H1 (cell line): ENCODE measurements at regions not wholly inside any gene's neighbourhood (a gene's known extent, or its start where the extent isn't known, plus 50 kb on each side); places are given as distances from the start of the nearest gene placed in this dataset.

Experiments
- CTCF ChIA-PET: fragments of 300-600 bp; sonication (Branson Sonifier 250); formaldehyde crosslinking; loops from one replicate; lab custom pipeline; 2021; ENCODE audit not compliant: partially characterized antibody; lab: Charles Lee
- POLR2A ChIA-PET: fragments of 300-600 bp; sonication (Branson Sonifier 250); formaldehyde crosslinking; loops from one replicate; lab custom pipeline; 2021; ENCODE audit warnings: inconsistent platforms; ENCODE audit not compliant: partially characterized antibody; lab: Charles Lee
- DNase-seq, 2 experiments: peaks; one replicate each; pipeline versions ENCODE4 v3.0.0 to v3.0.0-alpha.2; 2010 to 2022; ENCODE audit warnings: low spot score in 2 of 2, low read depth in 1 of 2, mixed read lengths in 1 of 2
- FAIRE-seq: peaks from 2 replicates; lab custom pipeline; 2011; peaks lifted over from hg19 to GRCh38; lab: Jason Lieb, UNC
- H2AFZ ChIP-seq: 2 replicates; pipeline ENCODE4 v1.8.1; 2012; ENCODE audit warnings: low read length, inconsistent platforms
- H2AK5ac ChIP-seq: 2 replicates; pipeline ENCODE4 v1.6.1; 2013; ENCODE audit warnings: low read depth, low read length
- H2BK120ac ChIP-seq: replicated peaks from 2 replicates; pipeline ENCODE3; 2013; ENCODE audit warnings: low read depth, low read length, inconsistent platforms
- H2BK12ac ChIP-seq: 2 replicates; pipeline ENCODE4 v1.6.1; 2013; ENCODE audit warnings: low read depth, low read length
- H2BK15ac ChIP-seq: 2 replicates; pipeline ENCODE4 v1.6.1; 2013; ENCODE audit warnings: low read length
- H2BK20ac ChIP-seq: 2 replicates; pipeline ENCODE4 v1.6.1; 2013; ENCODE audit warnings: low read length
- H2BK5ac ChIP-seq: 2 replicates; pipeline ENCODE4 v1.6.1; 2013; ENCODE audit warnings: low read depth, low read length
- H3K14ac ChIP-seq: 2 replicates; pipeline ENCODE4 v1.6.1; 2013; ENCODE audit warnings: inconsistent platforms; ENCODE audit not compliant: insufficient read length
- H3K18ac ChIP-seq: 2 replicates; pipeline ENCODE4 v1.6.1; 2013; ENCODE audit warnings: low read length; ENCODE audit errors: extremely low read depth
- H3K23ac ChIP-seq: 2 replicates; pipeline ENCODE4 v1.6.1; 2013; ENCODE audit warnings: inconsistent platforms; ENCODE audit not compliant: insufficient read length
- H3K23me2 ChIP-seq: 2 replicates; pipeline ENCODE4 v1.6.1; 2013; ENCODE audit warnings: low read depth, low read length
- H3K27ac ChIP-seq: 2 replicates; pipeline ENCODE4 v1.6.1; 2011; ENCODE audit warnings: low read depth, low read length, inconsistent platforms
- H3K27me3 ChIP-seq, 4 experiments: replicated peaks in 1 of 4; 1 replicate in 1 of 4; 2 replicates in 3 of 4; pipeline versions ENCODE4 v1.6.1 to v1.8.1; 2011 to 2013; ENCODE audit warnings: low read length in 3 of 4, mild to moderate bottlenecking in 3 of 4, inconsistent platforms in 2 of 4, mixed read lengths in 2 of 4, moderate library complexity in 1 of 4; ENCODE audit not compliant: control insufficient read depth in 3 of 4, insufficient read depth in 3 of 4; ENCODE audit errors: extremely low read depth in 1 of 4
- H3K36me3 ChIP-seq, 4 experiments: 2 replicates each; pipeline versions ENCODE4 v1.6.1 to v1.8.1; 2011 to 2013; ENCODE audit warnings: mild to moderate bottlenecking in 4 of 4, low read length in 3 of 4, moderate library complexity in 2 of 4, control low read depth in 1 of 4, inconsistent platforms in 1 of 4; ENCODE audit not compliant: insufficient read depth in 4 of 4, control insufficient read depth in 2 of 4
- H3K4ac ChIP-seq: replicated peaks from 2 replicates; pipeline ENCODE3; 2013; ENCODE audit warnings: low read length, low read depth, mixed read lengths, inconsistent platforms; ENCODE audit not compliant: insufficient read length
- H3K4me1 ChIP-seq, 4 experiments: replicated peaks in 1 of 4; 1 replicate in 1 of 4; 2 replicates in 3 of 4; pipeline versions ENCODE4 v1.6.1 to v1.8.1; 2011 to 2013; ENCODE audit warnings: low read length in 3 of 4, inconsistent platforms in 2 of 4, mixed read lengths in 1 of 4; ENCODE audit not compliant: insufficient read depth in 4 of 4, control insufficient read depth in 3 of 4
- H3K4me2 ChIP-seq, 2 experiments: 2 replicates each; pipeline versions ENCODE4 v1.6.1 to v1.8.1; 2011 to 2013; ENCODE audit warnings: low read depth in 2 of 2, low read length in 2 of 2, control low read depth in 1 of 2, inconsistent platforms in 1 of 2, mild to moderate bottlenecking in 1 of 2; ENCODE audit not compliant: insufficient read depth in 1 of 2
- H3K4me3 ChIP-seq, 4 experiments: fragments of 200-600, 300-600 bp in 1 of 4; sonication (generic), shearing (Covaris generic), sonication (Bioruptor Twin) in 1 of 4; 2 replicates each; pipeline versions ENCODE4 v1.5.1 to v1.8.1; 2011 to 2016; ENCODE audit warnings: low read length in 4 of 4, low read depth in 3 of 4, control low read depth in 2 of 4, inconsistent platforms in 2 of 4, mild to moderate bottlenecking in 2 of 4, mixed read lengths in 1 of 4, moderate library complexity in 1 of 4; ENCODE audit not compliant: insufficient read depth in 2 of 4; ENCODE audit errors: extremely low read depth in 1 of 4
- H3K56ac ChIP-seq: replicated peaks from 2 replicates; pipeline ENCODE3; 2013; ENCODE audit warnings: low read depth, mild to moderate bottlenecking, mixed read lengths, low read length, inconsistent platforms; ENCODE audit not compliant: insufficient read length
- H3K79me1 ChIP-seq: 2 replicates; pipeline ENCODE4 v1.6.1; 2013; ENCODE audit warnings: low read depth, low read length, control low read depth
- H3K79me2 ChIP-seq, 2 experiments: 2 replicates each; pipeline versions ENCODE4 v1.6.1 to v1.8.1; 2012 to 2013; ENCODE audit warnings: low read length in 2 of 2, mild to moderate bottlenecking in 2 of 2, inconsistent platforms in 1 of 2; ENCODE audit not compliant: insufficient read depth in 2 of 2, control insufficient read depth in 1 of 2
- H3K9ac ChIP-seq, 4 experiments: replicated peaks in 1 of 4; 1 replicate in 1 of 4; 2 replicates in 3 of 4; pipeline versions ENCODE4 v1.6.1 to v1.8.1; 2011 to 2013; ENCODE audit warnings: low read depth in 3 of 4, low read length in 3 of 4, control low read depth in 2 of 4, mild to moderate bottlenecking in 2 of 4, moderate library complexity in 2 of 4, inconsistent platforms in 1 of 4; ENCODE audit errors: extremely low read depth in 1 of 4
- H3K9me3 ChIP-seq, 2 experiments: 2 replicates each; pipeline versions ENCODE4 v1.6.1 to v1.8.1; 2012 to 2013; ENCODE audit warnings: mild to moderate bottlenecking in 2 of 2, moderate library complexity in 2 of 2, control low read depth in 1 of 2, inconsistent platforms in 1 of 2, low read depth in 1 of 2, low read length in 1 of 2, mixed read lengths in 1 of 2; ENCODE audit not compliant: insufficient read depth in 2 of 2
- H4K20me1 ChIP-seq, 2 experiments: replicated peaks in 1 of 2; 2 replicates each; pipeline versions ENCODE3 to v1.8.1; 2011 to 2013; ENCODE audit warnings: inconsistent platforms in 2 of 2, low read length in 2 of 2, mild to moderate bottlenecking in 1 of 2; ENCODE audit not compliant: insufficient read depth in 2 of 2, control insufficient read depth in 1 of 2
- H4K5ac ChIP-seq: 2 replicates; pipeline ENCODE4 v1.6.1; 2013; ENCODE audit warnings: low read length, low read depth, mixed read lengths, inconsistent platforms; ENCODE audit not compliant: insufficient read length
- H4K8ac ChIP-seq: 2 replicates; pipeline ENCODE4 v1.8.0; 2013; ENCODE audit warnings: mild to moderate bottlenecking, moderate library complexity, low read length, inconsistent platforms; ENCODE audit not compliant: insufficient read depth; ENCODE audit errors: extremely low read depth
- H4K91ac ChIP-seq: replicated peaks from 2 replicates; pipeline ENCODE3; 2013; ENCODE audit warnings: low read length, mixed read lengths, inconsistent platforms; ENCODE audit not compliant: insufficient read length
- ASH2L ChIP-seq: fragments of 200-600, 300-600 bp; sonication (generic); IDR thresholded peaks from one replicate; pipeline ENCODE4 v1.7.1; 2017; ENCODE audit warnings: low read length
- BACH1 ChIP-seq: IDR thresholded peaks from 2 replicates; pipeline ENCODE4 v1.6.1; 2012; ENCODE audit warnings: low read length, improper control_type of control experiment
- BCL11A ChIP-seq, 2 experiments: IDR thresholded peaks; one replicate each; pipeline ENCODE4 v1.6.1; 2011; ENCODE audit warnings: low read depth in 2 of 2, low read length in 2 of 2, mild to moderate bottlenecking in 2 of 2
- CBX8 ChIP-seq: fragments of 300-800, 300-1000 bp; sonication (generic); IDR thresholded peaks from 2 replicates; pipeline ENCODE4 v1.7.1; 2016; ENCODE audit warnings: low read depth, low read length, borderline replicate concordance
- E2F6 ChIP-seq: IDR thresholded peaks from 2 replicates; pipeline ENCODE4 v1.6.1; 2012; ENCODE audit warnings: inconsistent platforms
- HDAC2 ChIP-seq, 2 experiments: fragments of 300-600 bp in 1 of 2; sonication (generic) in 1 of 2; IDR thresholded peaks; 2 replicates each; pipeline ENCODE4 v1.6.1; 2011 to 2012; ENCODE audit warnings: low read depth in 2 of 2, low read length in 2 of 2, mild to moderate bottlenecking in 2 of 2, moderate library complexity in 2 of 2, borderline replicate concordance in 1 of 2, inconsistent platforms in 1 of 2
- KDM5A ChIP-seq: fragments of 200-600 bp; IDR thresholded peaks from 2 replicates; pipeline ENCODE4 v1.7.1; 2012; ENCODE audit warnings: mild to moderate bottlenecking, low read length, inconsistent platforms, mixed read lengths
- MAX ChIP-seq: IDR thresholded peaks from 2 replicates; pipeline ENCODE4 v1.6.1; 2012; ENCODE audit warnings: inconsistent platforms
- NANOG ChIP-seq: IDR thresholded peaks from 2 replicates; pipeline ENCODE4 v1.6.1; 2011; ENCODE audit warnings: low read length, low read depth, mild to moderate bottlenecking, inconsistent platforms; ENCODE audit not compliant: insufficient read depth, poor library complexity, severe bottlenecking
- POLR2A ChIP-seq, 2 experiments: IDR thresholded peaks; 1 replicate in 1 of 2; 2 replicates in 1 of 2; pipeline ENCODE4 v1.6.1; 2011; ENCODE audit warnings: low read depth in 2 of 2, low read length in 2 of 2, mild to moderate bottlenecking in 2 of 2; ENCODE audit errors: control extremely low read depth in 1 of 2
- POU5F1 ChIP-seq: IDR thresholded peaks from 2 replicates; pipeline ENCODE4 v1.6.1; 2011; ENCODE audit warnings: low read depth, mild to moderate bottlenecking, low read length, moderate library complexity
- RBBP5 ChIP-seq: IDR thresholded peaks from 2 replicates; pipeline ENCODE4 v1.7.1; 2012; ENCODE audit warnings: low read depth, mild to moderate bottlenecking, inconsistent platforms, low read length, moderate library complexity, borderline replicate concordance
- SIX5 ChIP-seq: IDR thresholded peaks from 2 replicates; pipeline ENCODE4 v1.6.1; 2011; ENCODE audit warnings: mild to moderate bottlenecking, low read depth, low read length
- SP1 ChIP-seq: IDR thresholded peaks from 2 replicates; pipeline ENCODE4 v1.6.1; 2011; ENCODE audit warnings: low read depth, low read length
- SP4 ChIP-seq: IDR thresholded peaks from 2 replicates; pipeline ENCODE4 v1.6.1; 2012; ENCODE audit warnings: low read length, inconsistent platforms
- WGBS, 2 experiments: shearing (Covaris generic) in 1 of 2; methylation state at CpG; one replicate each; pipeline versions ENCODE4 v1.1.6 to v1.1.7; 2013 to 2015; ENCODE audit warnings: low lambda C conversion rate in 2 of 2, mixed read lengths in 2 of 2, inconsistent platforms in 1 of 2, low coverage in 1 of 2, missing lambda C conversion rate in 1 of 2; ENCODE audit not compliant: insufficient replicate concordance in 2 of 2, insufficient coverage in 1 of 2, insufficient read length in 1 of 2; ENCODE audit errors: extremely low coverage in 1 of 2, missing lambda C conversion rate in 1 of 2; 5-methylcytosine and 5-hydroxymethylcytosine counted together

GRCh38 chr7:57774300-57774699 lies 324.3 kb downstream of the ZNF716 start:
- Histone ChIP-seq H3K9me3 (peaks cover 27 to 94% of the 10 kb centered on the region in 2 experiments; a peak in 3 of 4 replicates), H3K36me3 (no peaks in the 10 kb centered on the region), H3K4me2 (no peak overlapping the region), H2BK5ac (no peak overlapping the region), H3K4me1 (no peaks in the 10 kb centered on the region), H3K27ac (no peak overlapping the region), H2BK12ac (no peak overlapping the region), H3K23ac (no peak overlapping the region), H4K20me1 (no peaks in the 10 kb centered on the region), H3K18ac (no peak overlapping the region), H3K23me2 (no peaks in the 10 kb centered on the region), H4K8ac (no peak overlapping the region), H3K79me2 (no peaks in the 10 kb centered on the region), H3K9ac (no peak overlapping the region), H2BK20ac (no peak overlapping the region), H2AK5ac (no peak overlapping the region), H3K14ac (no peak overlapping the region), H4K5ac (no peak overlapping the region), H4K91ac (no peak overlapping the region), H2BK15ac (no peak overlapping the region), H2AFZ (no peak overlapping the region), H3K79me1 (no peaks in the 10 kb centered on the region), H3K4me3 (no peak overlapping the region), H3K56ac (no peak overlapping the region), H2BK120ac (no peak overlapping the region), H3K4ac (no peak overlapping the region), H3K27me3 (no peaks in the 10 kb centered on the region)
- FAIRE-seq = no peak
- whole genome bisulfite sequencing, 2 experiments = 89% methylated on average over 9 of the region's 13 CpGs; no CpG with 5 or more reads in 1 of the 2 experiments
- ChIA-PET CTCF (no interaction called here), POLR2A (no interaction called here)
- DNase-seq = no peak
- TF ChIP-seq ASH2L (no peak), CBX8 (no peak), NANOG (no peak), POLR2A (IDR thresholded peaks at IDR 0.05; ENCODE audit: control extremely low read depth in 1 of 2, low read depth in 2 of 2, low read length in 2 of 2) (no peak), SP4 (no peak), BCL11A (IDR thresholded peaks at IDR 0.05; ENCODE audit: low read depth in 2 of 2, low read length in 2 of 2) (no peak), SP1 (no peak), RBBP5 (no peak), MAX (no peak), KDM5A (no peak), BACH1 (no peak), E2F6 (no peak), SIX5 (no peak), POU5F1 (no peak), HDAC2 (IDR thresholded peaks at IDR 0.05; ENCODE audit: borderline replicate concordance in 1 of 2, low read depth in 2 of 2, low read length in 2 of 2) (no peak)
